Stimulated activated CD8-positive, alpha-beta memory T cell treated with anti-CD3 and anti-CD28 coated beads, Interleukin-4, amount 100 ng/mL, for 4 hours (primary cell): ENCODE measurements at regions not wholly inside any gene's neighbourhood (a gene's known extent, or its start where the extent isn't known, plus 50 kb on each side); places are given as distances from the start of the nearest gene placed in this dataset.
"Not testable (repeated sequence)": the region's sequence is repeated elsewhere in the genome, so short reads cannot be mapped to it uniquely, and the experiment has no call there.

Experiments used
- DNase-seq, 2 donors: peaks; one replicate each; pipeline ENCODE4 v3.0.0-alpha.2; 2020; ENCODE audit warnings: low read depth in 2 of 2, low spot score in 1 of 2

DNA sequence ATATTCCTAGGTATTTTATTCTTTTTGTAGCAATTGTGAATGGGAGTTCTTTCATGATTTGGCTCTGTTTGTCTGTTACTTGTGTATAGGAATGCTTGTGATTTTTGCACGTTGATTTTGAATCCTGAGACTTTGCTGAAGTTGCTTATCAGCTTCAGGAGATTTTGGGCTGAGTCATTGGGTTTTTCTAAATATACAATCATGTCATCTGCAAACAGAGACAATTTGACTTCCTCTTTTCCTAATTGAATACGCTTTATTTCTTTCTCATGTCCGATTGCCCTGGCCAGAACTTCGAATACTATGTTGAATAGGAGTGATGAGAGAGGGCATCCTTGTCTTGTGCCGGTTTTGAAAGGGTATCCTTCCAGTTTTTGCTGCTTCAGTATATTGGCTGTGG is 234.6 kb upstream of the RASGRP1 start:
- DNase-seq, result not testable (repeated sequence)

DNA sequence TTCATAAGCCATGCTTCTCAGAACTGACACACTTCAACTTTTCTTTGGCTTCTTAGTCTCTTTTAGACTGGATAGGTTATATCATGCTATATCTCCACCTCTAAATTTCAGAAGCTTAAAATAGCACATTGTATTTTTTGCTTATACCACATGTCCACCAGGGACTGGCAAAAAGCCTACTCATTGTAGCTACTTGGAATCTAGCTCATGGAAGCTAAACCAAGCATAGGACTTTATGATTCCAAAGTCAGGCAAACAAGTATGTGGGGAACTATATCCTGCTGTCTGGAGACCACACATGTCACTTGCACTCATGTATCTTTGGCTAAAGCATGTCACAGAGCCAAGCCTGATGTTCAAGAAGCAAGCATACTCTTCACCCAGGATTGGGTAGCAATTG is 245.0 kb upstream of the RASGRP1 start:
- no peak for DNase-seq

- DNase-seq, result no peak
Measured at GRCh38 chr15:38810686-38811085, 246.1 kb upstream of the RASGRP1 start.

DNA sequence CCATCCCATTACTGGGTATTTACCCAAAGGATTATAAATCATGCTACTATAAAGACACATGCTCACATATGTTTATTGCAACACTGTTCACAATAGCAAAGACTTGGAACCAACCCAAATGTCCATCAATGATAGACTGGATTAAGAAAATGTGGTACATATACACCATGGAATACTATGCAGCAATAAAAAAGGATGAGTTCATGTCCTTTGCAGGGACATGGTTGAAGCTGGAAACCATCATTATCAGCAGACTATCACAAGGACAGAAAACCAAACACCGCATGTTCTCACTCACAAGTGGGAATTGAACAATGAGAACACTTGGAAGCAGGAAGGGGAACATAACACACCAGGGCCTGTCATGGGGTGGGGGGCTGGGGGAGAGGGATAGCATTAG is 249.6 kb upstream of the RASGRP1 start:
- DNase-seq, result not testable (repeated sequence)

DNA sequence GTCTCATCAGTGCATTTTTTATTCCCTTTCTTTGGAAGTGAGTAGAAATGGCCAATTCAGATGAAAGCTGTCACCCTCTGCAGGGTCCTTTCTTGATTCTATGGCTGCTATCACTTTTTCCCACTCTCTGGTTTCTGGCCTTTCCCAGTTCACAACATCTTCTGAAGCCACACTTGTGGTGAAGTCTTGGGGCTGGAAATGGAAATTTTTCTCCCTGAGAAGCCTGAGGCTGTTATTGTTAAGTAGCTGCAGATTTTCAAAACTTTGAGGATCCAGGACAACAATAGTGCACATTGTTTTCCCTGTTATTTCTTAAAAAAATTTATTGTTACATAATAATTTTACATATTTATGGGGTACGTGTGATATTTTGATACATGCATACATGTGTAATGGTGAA is 250.3 kb upstream of the RASGRP1 start:
- no peak for DNase-seq

DNA sequence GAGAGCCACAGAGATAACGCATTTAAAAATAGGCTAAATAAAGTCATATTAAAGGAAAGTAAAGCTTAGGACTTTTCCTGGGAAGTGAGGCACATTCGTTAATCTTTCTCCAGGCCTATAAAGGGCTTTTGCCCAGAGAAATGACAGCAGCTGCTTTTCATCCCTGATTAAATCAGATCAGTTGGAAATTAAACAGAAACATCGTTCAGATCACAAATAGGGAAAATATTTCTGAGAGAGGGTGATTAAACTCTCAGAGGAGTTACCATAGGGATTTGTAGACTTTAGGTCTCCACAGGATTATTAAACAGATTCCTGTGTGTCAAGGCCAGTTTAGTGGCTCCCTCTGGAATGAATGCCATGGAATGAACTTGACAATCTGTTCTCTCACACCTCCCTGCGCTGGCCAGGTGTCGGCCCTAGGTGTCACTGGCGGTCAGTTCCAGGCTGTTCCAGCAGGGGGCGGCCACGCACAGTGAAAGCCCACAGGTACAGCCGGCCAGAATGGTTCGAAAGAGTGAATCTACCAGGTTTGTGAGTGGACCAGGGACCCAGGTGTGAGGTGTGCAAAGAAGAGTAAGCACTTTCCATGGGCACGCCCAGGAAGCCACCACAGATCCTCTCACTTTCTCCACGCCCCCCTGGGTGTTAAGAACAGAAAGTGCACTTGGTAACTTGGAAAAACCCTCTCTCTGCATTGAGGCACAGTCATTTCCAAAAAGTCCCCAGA is 253.0 kb upstream of the RASGRP1 start:
- peak; percentile 40 to 70 for DNase-seq

- DNase-seq, result no peak
Measured at GRCh38 chr15:38818157-38818790, 253.7 kb upstream of the RASGRP1 start.

- DNase-seq, result no peak
Measured at GRCh38 chr15:38819387-38819950, 254.9 kb upstream of the RASGRP1 start.

- no peak for DNase-seq
Measured at GRCh38 chr15:38823263-38823662, 258.6 kb upstream of the RASGRP1 start.

- no peak for DNase-seq
Measured at GRCh38 chr15:38824719-38825118, 260.1 kb upstream of the RASGRP1 start.

GRCh38 chr15:38826880-38827279 is 262.3 kb upstream of the RASGRP1 start:
- DNase-seq, result no peak

DNA sequence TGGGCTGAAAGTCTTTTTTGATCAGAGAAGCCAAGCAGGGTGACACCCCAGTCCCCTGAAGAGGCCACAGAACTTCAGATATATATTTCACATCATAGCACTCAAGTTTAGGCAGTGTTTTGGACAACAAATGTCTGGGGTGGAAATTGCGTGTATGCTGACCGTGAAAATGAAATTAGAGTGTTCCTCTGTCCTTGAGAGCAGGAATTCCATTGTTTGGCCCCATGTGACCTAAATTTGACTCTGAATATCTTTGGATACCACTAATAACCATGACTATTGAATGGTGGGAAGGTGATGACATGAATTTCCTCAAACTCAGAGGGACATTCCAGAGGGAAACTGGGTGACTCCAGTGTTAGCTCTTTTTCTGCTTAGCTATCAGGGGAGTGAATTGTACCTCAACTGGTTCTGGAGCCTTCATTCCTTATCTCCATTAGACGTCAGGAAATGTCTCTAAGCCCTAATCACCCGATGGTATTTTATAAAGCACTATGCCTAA is 263.5 kb upstream of the RASGRP1 start:
- no peak for DNase-seq

DNA sequence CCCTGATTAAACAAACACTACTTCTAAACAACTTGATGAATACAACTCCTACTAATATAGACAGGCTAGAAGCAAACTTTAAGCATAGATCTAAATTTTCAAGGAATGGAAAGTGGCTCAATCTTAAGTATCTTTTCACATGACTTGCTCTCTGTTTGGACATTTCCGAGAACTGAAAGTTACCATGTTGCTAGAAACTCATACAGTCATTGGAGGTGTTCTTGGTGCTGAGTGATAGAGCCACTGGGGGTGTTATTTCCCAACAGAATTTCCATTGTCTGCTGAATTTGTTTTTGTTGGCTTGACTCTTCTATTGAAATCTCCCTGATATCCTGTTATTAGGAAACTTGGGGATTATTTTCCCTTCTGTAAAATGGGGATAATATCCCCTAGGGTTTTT is 264.5 kb upstream of the RASGRP1 start:
- DNase-seq, result no peak

DNA sequence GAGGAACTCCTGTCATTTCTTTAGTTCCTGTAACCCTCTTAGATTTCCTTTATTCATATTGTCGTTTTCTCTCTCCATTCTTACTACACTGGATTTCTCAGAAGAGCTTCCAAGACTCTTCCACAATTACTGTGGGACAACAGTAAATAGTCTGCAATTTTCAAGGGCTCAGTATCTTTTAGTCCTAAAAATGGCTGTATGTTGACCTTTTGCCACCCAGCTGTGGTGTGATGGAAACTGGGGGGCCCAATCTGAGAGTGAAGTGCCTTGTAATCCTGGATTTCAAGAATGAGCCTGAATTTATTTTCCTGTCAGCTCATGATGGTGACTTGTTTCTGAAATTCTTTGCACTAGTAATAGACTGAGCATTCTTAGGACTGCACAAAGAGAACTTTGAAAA is 277.6 kb upstream of the RASGRP1 start:
- no peak for DNase-seq

- DNase-seq, result no peak
Measured at GRCh38 chr15:38843051-38843501, 278.5 kb upstream of the RASGRP1 start.

DNA sequence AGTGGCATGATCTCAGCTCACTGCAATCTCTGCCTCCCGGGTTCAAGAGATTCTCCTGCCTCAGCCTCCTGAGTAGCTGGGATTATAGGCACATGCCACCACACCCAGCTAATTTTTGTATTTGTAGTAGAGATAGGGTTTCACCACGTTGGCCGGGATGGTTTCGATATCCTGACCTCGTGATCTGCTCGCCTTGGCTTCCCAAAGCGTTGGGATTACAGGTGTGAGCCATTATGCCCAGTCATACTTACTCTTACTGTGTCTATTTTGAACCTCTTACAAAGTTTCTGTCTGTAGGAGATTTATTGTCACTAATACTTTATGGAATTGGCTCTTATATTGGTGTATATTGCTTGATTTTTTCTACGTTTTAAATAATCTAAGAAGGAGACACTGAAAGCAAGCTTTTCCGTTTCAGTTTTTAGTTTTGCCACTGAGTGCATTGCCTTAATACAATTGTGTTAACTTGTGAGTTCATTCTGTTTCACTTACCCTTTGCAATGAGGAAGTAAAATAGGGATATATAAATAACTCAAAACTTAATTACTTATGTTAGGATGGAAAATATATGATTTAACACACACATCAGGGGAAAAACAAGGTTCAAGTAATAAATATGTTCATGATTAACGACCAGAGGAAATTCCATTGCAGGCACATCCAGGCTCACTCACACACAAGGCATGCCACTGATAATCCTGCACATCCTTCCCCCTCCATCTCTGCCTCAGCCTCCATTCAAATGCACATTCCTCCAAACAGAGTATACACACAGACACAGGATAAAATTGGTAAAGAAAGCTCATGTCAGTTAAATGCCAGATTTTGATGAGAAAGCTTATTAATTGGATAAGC is 279.3 kb upstream of the RASGRP1 start:
- DNase-seq, result no peak

DNA sequence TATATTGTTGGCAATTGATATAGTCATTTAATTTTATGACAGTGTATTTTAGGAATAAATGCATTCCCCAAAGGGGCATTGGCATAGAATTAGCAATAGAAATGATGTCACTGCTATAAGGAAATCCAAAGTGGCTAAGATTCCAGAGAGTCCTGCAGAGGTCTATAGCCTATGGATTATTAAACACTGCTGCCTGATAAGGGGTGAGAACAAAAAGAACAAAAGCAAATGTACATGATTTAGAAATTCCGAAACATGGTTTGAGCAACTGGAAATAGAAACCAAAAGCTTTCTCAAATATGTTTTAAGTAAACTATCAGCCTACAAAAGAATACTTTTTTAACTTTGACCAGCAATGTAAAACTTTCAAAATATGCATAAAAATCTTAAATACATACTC is 280.1 kb upstream of the RASGRP1 start:
- no peak for DNase-seq

DNA sequence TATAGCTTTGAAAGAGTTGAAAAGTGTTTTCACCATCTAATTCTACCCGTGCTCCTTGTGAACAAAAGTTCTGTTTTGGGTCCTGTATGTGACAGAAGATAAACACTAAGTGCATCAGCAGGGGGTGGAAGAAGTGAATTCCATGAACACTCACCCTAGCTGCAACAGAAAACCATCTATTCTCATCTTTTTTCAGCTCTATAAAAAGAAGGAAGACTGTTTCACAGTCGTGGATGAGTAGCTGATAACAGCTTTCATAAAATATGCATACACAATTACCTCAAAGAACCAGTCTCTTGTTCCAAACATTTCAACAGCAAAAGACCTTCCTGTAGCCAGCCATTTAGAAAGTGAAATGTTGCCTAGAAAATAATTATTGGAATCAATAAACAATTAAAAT is 281.7 kb upstream of the RASGRP1 start:
- DNase-seq, result no peak

GRCh38 chr15:38847666-38848065 is 283.1 kb upstream of the RASGRP1 start:
- no peak for DNase-seq

- no peak for DNase-seq
Measured at GRCh38 chr15:38849046-38849445, 284.4 kb upstream of the RASGRP1 start.

- not testable (repeated sequence) for DNase-seq
Measured at GRCh38 chr15:38852188-38852587, 287.6 kb upstream of the RASGRP1 start.
